GM18508 (cell line): ENCODE measurements at regions not wholly inside any gene's neighbourhood (a gene's known extent, or its start where the extent isn't known, plus 50 kb on each side); places are given as distances from the start of the nearest gene placed in this dataset.
"Not testable (repeated sequence)": the region's sequence is repeated elsewhere in the genome, so short reads cannot be mapped to it uniquely, and the experiment has no call there.

ENCODE experiments used
- ATAC-seq: cut with Tn5 transposase; IDR thresholded peaks from one replicate; pipeline ENCODE4 v1.9.1; 2021; ENCODE audit warnings: moderate number of reproducible peaks; ENCODE audit not compliant: insufficient read depth, unreplicated experiment

DNA sequence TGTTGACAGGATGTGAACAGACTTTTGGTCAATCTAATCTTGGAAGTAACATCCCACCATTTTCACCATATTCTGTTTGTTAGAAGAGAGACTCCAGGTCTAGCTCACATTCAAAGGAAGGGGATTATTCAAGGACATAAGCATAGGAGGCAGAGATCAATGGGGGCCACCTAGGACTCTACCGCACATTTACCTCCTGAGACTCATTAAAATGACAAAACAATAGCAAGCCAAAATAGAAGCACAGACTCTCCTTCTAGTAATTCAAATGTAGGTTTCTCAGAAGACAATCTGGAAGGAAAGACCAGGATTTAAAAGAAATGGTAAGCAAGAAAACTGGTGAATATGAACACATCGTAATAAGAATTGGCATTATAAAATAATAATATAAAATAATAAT lies 156.4 kb upstream of the KYNU start:
- ATAC-seq: no peak

DNA sequence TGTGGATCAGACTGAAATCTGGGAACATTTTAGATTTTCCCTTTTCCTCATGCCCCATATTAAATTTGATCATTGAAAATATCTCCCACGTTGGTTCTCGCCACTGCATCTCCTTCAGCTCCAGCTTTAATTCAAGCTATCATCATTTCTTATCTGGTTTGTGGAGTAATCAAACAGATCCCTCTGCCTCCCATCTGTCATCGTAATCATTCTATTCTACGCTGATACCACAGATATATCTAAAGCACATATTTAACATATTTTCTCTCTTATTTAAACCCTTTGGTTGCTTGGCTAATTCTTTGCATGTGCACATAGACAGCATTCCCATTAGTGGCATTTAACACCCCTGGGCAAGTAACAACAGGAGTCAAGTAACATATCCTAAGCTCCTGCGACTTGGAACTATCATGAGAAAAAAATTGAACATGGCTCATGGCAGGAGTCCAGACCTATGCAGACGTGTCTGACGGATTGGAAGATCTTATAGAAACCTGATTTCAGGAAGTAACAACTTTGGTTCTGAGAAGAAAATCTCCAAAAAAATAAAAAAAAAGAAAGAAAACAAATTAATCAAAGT lies 158.8 kb upstream of the KYNU start:
- ATAC-seq: no peak

DNA sequence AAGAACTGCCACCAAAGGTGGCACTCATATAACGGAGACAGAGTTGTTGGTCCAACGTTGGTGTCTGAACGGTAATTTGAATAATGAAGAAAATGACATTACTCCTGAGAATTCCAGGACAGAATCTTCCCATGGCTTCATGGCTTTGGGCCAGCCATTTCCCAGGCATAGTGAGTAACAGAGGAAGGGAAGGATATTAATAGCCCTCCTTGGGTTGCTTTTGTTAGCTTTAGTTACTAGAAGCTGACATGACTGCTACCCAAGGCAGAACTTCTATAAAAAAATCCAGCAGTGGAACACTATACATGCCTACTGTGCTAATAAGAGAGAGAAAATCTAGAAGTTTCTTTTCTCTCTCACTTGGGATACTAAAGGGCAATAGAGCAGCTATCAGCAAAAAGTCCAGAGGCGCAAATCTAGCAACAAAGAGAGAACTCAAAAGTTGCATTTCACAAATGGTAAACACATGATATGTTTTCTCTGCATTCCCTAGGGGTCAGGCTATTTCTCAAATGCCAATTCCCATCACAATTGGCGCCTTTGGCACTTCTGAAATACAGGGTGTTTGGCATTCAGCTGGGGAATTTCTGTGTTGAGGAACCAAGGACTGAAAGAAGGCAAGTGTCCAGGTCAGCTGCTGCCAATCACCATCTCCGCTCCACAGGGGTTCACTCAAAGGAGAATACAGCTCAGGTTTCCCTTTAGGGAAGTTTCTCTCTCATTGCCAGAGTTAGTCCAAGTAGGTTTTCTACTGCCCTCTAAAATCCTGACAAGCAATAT lies 160.8 kb upstream of the KYNU start:
- no peak for ATAC-seq

DNA sequence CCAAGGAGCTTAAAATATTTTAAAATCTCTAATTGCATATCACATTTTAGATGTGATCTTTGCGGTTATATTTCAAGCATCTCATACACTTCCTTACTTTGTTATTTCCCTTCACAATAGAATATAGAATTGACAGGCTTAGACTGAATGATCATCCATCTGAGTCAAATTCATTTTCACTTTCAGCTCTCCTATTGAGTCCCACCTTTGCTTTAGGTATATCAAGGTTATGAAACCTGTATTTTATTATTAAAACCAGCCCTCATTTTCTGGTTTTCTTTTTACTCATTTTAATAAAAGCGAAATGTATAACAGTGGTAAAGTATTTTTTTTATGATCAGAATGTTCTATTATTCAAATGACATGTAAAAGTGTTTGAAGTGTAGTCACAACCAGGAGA lies 162.9 kb upstream of the KYNU start:
- no peak for ATAC-seq

DNA sequence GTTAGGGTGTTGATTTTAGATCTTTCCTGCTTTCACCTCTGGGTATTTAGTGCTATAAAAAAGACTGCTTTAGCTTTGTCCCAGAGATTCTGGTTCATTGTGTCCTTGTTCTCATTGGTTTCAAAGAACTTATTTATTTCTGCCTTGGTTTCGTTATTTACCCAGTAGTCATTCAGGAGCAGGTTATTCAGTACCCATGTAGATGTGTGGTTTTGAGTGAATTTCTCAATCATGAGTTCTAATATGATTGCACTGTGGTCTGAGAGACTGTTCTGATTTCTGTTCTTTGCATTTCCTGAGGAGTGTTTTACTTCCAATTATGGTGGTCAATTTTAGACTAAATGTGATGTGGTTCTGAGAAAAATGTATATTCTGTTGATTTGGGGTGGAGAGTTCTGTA lies 167.1 kb upstream of the KYNU start:
- no peak for ATAC-seq

DNA sequence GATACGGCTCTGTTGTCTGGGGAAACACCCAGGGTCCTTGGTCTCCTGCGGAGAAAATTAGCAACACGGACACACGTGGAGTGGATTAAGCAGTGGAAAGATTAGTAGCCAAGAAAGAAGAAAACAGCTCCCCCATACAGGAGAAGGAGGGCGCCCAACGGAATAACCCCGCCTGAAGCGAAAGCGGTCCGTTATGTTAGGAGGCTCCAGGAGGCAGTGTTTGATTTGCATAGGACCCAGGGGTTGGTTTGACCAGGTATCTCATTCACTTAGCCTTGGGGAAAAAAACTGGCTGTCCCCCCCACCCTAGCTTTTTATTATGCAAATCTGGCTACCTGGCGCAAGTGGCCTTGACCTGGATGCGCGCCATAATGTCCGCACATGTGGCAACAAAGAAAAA lies 170.1 kb upstream of the KYNU start:
- no peak for ATAC-seq

DNA sequence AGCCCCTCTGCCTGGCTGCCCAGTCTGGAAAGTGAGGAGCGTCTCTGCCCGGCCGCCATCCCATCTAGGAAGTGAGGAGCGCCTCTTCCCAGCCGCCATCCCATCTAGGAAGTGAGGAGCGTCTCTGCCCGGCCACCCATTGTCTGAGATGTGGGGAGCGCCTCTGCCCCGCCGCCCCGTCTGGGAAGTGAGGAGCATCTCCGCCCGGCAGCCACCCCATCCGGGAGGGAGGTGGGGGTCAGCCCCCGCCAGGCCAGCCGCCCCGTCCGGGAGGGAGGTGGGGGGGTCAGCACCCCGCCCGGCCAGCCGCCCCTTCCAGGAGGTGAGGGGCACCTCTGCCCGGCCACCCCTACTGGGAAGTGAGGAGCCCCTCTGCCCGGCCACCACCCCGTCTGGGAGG lies 175.1 kb upstream of the KYNU start:
- not testable (repeated sequence) for ATAC-seq

DNA sequence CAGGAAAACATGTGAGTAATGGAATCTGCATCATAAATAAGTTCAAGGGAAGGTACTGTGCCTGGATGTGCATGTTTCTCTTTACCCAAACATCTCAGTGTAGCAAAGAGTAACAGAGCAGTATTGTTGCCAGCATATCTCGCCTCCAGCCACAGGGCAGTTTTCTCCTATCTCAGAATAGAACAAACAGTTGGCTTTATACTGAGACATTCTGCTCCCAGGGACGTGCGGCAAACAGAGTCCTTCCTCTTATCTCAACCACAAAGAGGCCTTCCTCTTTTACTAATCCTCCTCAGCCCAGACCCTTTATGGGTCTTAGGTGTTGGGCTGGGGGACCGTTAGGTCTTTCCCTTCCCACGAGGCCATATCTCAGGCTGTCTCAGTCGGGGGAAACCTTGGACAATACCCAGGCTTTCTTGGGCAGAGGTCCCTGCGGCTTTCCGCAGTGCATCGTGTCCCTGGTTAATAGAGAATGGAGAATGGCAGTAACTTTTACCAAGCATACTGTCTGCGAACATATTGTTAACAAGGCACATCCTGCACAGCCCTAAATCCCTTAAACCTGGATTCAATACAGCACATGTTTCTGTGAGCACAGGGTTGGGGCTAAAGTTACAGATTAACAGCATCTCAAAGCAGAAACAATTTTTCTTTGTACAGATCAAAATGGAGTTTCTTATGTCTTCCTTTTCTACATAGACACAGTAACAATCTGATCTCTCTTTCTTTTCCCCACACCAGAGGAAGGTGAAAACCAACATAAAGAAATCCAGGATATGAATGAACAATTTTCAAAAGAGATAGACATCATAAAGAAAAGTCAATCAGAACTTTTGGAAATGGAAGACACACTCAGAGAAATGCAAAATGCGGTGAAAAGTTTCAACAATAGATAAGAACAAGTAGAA lies 181.9 kb upstream of the KYNU start:
- not testable (repeated sequence) for ATAC-seq

DNA sequence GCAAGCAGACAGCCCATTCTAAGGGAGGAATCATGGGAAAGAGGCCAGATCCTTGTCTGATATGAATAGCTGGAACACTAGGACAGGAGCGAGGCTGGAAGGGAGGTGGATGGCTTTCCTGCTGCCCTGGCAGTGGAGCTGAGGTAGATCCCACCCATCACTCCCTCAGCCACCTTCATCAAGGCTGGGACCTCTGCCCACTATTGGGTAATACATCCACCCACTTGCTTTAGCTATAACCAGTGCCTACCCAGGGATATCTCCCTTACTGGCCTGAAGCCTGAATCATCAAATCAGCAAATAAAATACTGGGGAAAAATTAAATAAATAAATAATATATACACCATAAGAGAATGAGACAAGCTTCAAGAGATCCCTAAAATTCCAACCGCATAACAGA lies 183.2 kb upstream of the KYNU start:
- ATAC-seq: no peak

DNA sequence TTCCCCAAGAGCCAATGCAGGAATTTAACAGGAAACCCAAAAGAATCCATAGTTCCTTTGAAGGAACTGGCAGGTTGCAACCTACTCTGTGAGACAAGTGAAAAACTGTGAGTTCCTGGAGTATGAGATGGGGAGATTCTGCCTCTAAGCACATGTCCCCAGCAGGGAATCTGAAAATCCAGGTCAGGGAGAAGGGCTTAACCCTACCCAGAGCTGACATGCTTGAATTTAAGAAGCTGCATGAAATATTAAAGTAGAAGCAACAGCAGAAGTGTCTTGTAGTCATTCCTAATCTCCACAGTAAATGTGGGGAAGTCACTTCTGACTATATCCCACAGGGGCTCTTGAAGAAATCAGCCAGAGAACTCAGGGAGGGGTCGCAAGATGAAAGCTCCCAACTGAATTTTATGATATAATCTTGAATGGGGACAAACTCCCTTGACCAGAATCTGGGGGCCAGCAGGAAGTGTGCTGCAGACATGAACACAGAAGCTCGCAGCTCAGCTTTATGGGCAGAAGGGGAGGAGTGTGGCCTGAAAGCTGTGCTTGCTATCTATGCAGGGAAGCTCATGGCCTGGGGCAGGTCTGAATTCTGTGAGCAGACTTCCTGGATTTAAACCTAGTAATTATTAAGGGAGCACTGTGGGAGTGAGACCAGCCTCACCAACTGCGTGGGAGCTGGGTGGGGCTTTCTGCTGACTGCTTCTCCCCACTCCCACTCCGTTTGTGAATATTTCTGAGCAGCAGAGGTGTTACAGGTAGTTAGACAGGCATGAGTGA lies 184.1 kb upstream of the KYNU start:
- ATAC-seq: no peak

DNA sequence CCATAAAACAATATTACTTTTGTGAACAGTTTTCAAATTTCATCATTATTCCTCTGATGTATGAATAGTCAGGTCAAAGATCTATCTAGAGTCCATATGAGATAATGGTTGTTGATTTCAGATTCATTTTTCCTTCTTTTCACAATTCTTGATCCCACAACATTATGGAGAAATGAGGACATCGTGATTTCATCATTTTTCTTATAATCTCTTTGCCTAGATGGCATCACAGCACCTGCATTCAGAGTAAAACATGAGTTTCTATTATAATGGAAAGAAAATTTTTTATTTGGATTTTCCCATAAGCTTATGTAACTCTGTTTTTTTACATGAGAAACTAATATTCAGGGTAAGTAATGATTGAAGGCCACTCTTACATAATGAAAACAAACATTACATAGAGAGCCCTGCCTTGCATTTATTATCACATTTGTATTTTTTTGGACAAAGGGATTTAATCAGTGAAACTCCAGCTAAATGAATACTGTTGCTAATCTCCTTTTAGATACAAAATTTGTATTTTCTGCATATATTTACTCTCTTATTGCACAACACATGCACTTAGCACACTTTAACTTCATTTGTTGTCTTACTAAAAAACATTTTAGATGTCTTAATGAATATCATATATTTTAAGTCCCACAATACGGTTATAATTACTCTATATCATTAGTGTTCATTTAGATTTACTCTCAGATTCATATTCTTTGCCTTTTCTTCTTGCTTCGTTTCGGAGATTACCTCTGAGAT lies 188.4 kb upstream of the KYNU start:
- ATAC-seq: no peak

DNA sequence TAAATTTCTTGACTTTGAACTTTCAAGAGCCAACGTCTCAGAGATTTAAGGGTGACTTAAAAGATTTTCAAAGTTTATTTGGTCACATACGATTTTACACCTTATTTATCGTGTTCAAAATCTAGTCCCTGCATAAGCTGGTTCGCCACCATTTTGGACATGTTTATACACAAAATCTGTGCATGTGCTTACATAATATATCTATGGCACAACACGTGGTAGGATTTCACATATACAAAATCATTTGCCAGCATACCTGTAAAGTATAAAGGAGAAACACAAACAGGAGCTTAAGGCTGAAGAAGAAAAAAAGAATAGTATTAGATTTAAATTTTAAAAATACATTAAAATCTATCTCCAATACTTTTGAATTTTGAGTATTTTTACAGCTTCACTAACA lies 190.0 kb upstream of the KYNU start:
- no peak for ATAC-seq

DNA sequence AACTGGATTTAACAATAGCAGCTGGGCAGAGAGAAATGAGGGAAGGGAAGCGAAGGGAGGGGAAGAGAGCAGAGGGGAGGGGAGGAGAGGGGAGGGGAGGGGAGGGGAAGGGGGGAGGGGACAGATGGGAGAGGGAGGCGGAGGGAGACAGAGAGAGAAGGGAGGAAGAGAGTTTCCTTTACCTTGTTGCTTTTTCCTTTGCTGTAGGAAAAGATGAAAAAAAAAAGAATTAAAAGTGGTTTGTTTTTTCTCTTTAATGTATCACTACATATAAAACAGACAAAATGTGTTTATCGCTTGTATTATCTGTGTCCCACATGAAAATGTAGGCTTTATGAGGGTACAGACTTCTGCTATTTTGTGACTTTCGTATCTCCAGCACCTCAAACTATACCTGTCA lies 190.4 kb upstream of the KYNU start:
- no peak for ATAC-seq

DNA sequence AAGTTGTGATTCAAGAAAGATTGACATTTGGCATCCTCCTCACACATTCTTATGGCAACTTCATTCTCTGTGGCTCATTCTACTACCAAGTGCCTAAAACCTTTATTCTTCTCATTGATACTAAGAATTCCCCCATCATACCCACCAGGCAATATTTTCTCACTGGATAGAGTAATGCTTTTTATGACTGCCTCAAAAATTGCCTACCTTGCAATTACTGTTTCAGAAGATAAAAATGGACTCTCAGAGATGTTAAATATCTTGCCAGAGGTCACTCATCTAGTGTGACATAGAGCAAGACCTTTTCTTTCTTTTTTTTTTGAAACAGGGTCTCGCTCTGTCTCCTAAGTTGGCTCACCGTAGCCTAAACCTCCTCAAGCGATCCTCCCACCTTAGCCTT lies 192.8 kb upstream of the KYNU start:
- ATAC-seq: no peak

DNA sequence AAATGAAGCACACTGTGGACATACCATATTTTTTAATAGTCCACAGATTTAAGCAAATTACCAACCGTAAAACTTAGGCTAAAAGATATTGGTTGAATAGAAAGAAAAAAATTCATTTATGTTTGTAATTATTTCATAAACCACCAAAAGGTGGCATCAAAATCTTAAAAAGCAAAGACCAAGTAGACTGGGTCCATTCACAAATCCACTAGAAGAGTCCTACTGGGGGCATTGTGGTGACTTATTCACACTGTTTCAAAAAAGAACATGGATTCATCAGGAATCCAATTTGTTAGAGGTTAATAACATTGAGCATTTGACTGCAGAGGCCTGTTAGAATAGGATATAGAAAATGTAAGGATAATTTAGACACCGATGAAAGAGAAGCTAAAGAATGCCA lies 194.9 kb upstream of the KYNU start:
- no peak for ATAC-seq

DNA sequence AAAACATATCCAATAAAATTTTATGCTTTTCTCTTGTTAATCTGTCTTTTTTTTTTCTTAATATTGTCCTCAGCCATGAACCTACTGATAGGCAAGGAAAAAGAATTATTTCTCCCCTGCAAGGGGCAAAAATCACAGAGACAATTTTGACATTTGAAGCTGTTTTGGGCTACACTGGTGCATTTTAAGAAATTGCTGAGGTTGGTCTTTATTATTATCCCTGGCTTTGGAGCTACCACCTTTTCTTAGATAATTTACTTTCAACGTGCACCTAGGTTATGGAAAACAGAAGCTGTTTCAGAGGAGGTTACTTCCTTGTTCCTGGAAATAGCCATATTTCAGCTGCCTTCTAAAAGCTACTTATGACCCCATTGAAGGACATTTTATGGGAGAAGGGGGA lies 195.5 kb upstream of the KYNU start:
- no peak for ATAC-seq

DNA sequence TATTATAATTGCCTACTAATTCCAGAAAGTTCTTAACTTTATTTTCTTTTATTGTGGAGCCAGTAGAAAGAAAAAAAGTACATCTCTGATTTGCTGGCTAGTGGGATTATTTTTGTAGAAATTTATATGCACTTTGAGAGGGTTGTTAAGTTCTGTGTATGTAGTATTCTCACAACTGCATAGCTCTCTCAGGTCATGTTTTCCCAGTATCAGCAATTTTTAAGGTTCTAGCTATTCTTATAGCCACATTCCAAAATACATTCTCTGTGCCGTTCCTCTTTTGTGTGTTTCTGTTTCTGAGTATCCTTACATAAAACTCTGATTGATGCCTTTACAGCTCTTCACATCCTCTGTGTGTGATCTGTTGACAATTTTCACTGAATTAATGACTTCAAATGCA lies 199.3 kb upstream of the KYNU start:
- no peak for ATAC-seq

DNA sequence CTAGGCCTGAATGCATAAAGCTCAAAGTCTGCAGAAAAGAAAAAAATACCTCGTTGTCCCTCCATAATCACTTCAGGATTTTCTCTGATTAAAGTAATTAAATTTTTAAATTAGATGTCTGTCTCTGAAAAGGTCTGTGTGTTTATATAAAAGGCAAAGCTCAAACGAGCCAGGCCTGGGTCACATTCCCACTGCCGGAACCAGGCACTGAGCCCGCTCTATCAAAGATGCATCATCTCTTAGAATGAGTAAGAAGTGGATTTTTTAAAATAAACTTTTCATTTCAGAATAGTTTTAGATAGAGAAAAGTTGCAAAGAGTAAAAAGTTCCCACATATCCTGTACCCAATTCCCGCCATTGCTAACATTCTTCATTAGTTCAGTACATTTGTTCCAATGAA lies 202.1 kb upstream of the KYNU start:
- ATAC-seq: no peak

DNA sequence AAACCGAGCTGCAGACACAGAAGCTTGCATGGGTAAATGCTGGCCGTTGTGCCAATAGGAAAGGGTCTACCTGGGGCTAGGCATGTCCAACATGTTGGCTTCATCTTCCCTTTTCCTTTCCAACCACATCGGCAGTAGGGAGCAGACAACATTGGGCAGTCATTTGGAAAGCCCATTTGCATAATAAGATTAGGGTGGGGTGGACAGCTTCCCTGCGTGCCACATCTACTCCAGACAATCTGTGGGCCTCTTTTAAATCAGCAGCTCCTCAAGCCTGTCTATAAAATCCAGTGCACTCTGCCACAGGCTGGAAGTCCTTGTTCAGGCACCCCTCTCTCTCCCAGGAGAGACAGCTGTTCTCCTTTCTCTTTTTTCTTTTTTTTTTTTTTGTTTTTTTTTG lies 203.6 kb upstream of the KYNU start:
- no peak for ATAC-seq

DNA sequence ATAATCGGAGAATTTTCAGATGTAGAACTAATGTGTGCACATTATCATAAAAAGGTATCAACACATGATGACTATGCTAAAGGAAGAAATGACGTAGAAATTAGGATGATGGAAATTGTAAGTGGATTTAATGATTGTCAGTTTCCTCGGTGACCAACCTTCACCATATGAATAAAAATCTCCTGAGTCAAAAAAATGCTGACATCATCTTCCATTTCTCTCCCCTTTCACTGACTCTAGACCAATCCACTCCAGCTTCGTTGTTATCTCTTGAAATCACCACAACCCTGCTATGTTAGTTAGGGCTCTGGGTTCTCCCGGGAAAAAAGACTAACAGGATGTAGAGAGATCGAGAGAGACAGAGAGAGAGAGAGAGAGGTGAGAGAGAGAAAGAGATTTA lies 204.8 kb upstream of the KYNU start:
- ATAC-seq: no peak
